ENCODE measurements at regions not wholly inside any gene's neighbourhood (a gene's known extent, or its start where the extent isn't known, plus 50 kb on each side); places are given as distances from the start of the nearest gene placed in this dataset.
"Not testable (repeated sequence)": the region's sequence is repeated elsewhere in the genome, so short reads cannot be mapped to it uniquely, and the experiment has no call there.

GRCh38 chr13:58682616-58683015, 1051.1 kb downstream of the PCDH17 start:
- Histone ChIP-seq H3K27ac (no peak overlapping the region), H3K4me3 (no peak overlapping the region), H3K27me3 (no peaks in the 10 kb centered on the region), H3K9me3 (ENCODE audit: low read depth) (no peaks in the 10 kb centered on the region), H3K4me1 (ENCODE audit: low read depth) (no peaks in the 10 kb centered on the region), H3K36me3 (no peaks in the 10 kb centered on the region)
- TF ChIP-seq CTCF (IDR thresholded peaks at IDR 0.05; ENCODE audit: low read depth, low read length) = no peak
- no peak for DNase-seq (ENCODE audit: low read depth in 1 of 2, low spot score in 1 of 2)

DNA sequence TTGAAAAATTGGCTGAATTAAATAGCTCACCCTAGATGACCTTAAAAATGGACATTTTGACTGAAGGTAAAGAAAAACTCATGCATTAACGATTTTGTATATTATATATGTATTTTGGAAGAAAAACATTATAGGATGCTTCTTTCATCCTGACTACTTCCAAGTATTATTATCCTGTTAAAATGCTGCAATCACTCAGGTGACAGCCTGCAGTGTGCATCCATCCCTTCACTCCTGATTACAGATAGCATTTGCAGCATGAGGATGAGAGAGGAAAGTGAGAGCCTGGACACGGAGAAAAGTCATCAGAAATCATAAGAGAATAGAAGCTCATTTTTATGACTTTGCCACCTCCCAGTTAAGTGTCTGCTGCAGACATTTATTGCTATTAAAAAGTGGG, 1055.6 kb downstream of the PCDH17 start:
- Histone ChIP-seq H3K4me1 (ENCODE audit: low read depth) (no peaks in the 10 kb centered on the region), H3K9me3 (ENCODE audit: low read depth) (no peaks in the 10 kb centered on the region), H3K27me3 (no peaks in the 10 kb centered on the region), H3K27ac (no peak overlapping the region), H3K36me3 (no peaks in the 10 kb centered on the region), H3K4me3 (no peak overlapping the region)
- no peak for DNase-seq (ENCODE audit: low read depth in 1 of 2, low spot score in 1 of 2)
- no peak for TF ChIP-seq CTCF (IDR thresholded peaks at IDR 0.05; ENCODE audit: low read depth, low read length)

GRCh38 chr13:58698531-58698930, 1067.0 kb downstream of the PCDH17 start:
- no peak for DNase-seq (ENCODE audit: low read depth in 1 of 2, low spot score in 1 of 2)
- H3K9me3 ChIP-seq (ENCODE audit: low read depth) = no peaks in the 10 kb centered on the region
- no peak overlapping the region for H3K27ac ChIP-seq
- no peaks in the 10 kb centered on the region for H3K4me1 ChIP-seq (ENCODE audit: low read depth)
- no peak for TF ChIP-seq CTCF (IDR thresholded peaks at IDR 0.05; ENCODE audit: low read depth, low read length)
- no peaks in the 10 kb centered on the region for H3K36me3 ChIP-seq
- no peaks in the 10 kb centered on the region for H3K27me3 ChIP-seq
- no peak overlapping the region for H3K4me3 ChIP-seq

DNA sequence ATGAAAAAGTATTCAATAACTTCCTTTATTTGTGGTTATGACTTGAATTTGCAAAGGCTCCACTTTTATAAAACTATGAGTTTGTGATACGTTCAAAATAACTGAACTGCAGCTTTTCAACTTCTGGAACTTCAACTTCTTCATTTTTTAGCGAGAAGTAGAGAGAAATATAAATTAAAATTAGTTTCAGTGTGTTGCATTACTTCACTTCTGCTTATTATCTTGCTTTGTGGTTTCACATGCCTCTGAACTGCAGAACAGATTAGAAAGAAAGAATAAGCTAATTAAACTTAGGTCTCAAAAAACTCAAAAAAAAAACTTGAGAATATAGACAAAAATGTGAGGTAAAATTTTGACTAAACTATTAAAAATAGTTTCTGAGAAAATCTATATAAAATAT, 1073.4 kb downstream of the PCDH17 start:
- Histone ChIP-seq H3K27me3 (no peaks in the 10 kb centered on the region), H3K4me3 (no peak overlapping the region), H3K4me1 (ENCODE audit: low read depth) (no peaks in the 10 kb centered on the region), H3K9me3 (ENCODE audit: low read depth) (no peaks in the 10 kb centered on the region), H3K27ac (no peak overlapping the region), H3K36me3 (no peaks in the 10 kb centered on the region)
- no peak for DNase-seq (ENCODE audit: low read depth in 1 of 2, low spot score in 1 of 2)
- TF ChIP-seq CTCF (IDR thresholded peaks at IDR 0.05; ENCODE audit: low read depth, low read length) = no peak

DNA sequence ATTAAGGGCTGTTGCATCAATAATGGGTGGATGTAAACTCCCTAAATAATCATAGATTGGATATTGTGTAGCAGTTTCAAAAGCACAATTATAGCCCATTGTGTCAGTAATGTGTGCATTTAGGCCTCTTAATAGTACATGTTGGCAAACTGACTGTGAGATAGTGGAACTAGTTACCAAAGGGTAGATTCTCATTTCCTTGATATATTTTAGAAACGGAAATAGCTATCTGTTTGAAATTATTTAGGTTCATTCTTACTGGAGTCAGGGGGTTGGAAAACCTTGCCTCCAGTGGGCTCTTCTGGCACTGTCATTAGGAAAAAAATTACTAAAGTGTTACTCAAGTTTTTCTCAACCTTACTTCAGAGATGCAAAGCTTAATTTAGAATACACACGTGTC, 1074.9 kb downstream of the PCDH17 start:
- Histone ChIP-seq H3K4me3 (no peak overlapping the region), H3K9me3 (ENCODE audit: low read depth) (no peaks in the 10 kb centered on the region), H3K36me3 (no peaks in the 10 kb centered on the region), H3K27me3 (no peaks in the 10 kb centered on the region), H3K4me1 (ENCODE audit: low read depth) (no peaks in the 10 kb centered on the region), H3K27ac (no peak overlapping the region)
- TF ChIP-seq CTCF (IDR thresholded peaks at IDR 0.05; ENCODE audit: low read depth, low read length) = no peak
- DNase-seq (ENCODE audit: low read depth in 1 of 2, low spot score in 1 of 2) = no peak

- no peak for DNase-seq (ENCODE audit: low read depth in 1 of 2, low spot score in 1 of 2)
- Histone ChIP-seq H3K4me3 (no peak overlapping the region), H3K27me3 (no peaks in the 10 kb centered on the region), H3K9me3 (ENCODE audit: low read depth) (no peaks in the 10 kb centered on the region), H3K36me3 (no peaks in the 10 kb centered on the region), H3K27ac (no peak overlapping the region), H3K4me1 (ENCODE audit: low read depth) (no peaks in the 10 kb centered on the region)
- no peak for TF ChIP-seq CTCF (IDR thresholded peaks at IDR 0.05; ENCODE audit: low read depth, low read length)
These were observed 1080.6 kb downstream of the PCDH17 start for GRCh38 chr13:58712191-58712590.

DNA sequence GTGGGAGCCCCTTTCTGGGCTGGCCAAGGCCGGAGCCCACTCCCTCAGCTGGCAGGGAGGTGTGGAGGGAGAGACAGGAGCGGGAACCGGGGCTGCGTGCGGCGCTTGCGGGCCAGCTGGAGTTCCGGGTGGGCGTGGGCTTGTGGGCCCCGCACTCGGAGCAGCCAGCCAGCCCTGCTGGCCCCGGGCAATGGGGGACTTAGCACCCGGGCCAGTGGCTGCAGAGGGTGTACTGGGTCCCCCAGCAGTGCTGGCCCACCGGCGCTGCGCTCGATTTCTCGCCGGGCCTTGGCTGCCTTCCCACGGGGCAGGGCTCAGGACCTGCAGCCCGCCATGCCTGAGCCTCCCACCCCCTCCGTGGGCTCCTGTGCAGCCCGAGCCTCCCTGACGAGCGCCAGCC, 1082.5 kb downstream of the PCDH17 start:
- H3K4me3 ChIP-seq; DNase-seq (ENCODE audit: low read depth in 1 of 2, low spot score in 1 of 2); H3K9me3 ChIP-seq (ENCODE audit: low read depth); H3K27me3 ChIP-seq; H3K27ac ChIP-seq; H3K4me1 ChIP-seq (ENCODE audit: low read depth); H3K36me3 ChIP-seq: not testable (repeated sequence)
